ENCODE measurements at regions not wholly inside any gene's neighbourhood (a gene's known extent, or its start where the extent isn't known, plus 50 kb on each side); places are given as distances from the start of the nearest gene placed in this dataset.

DNA sequence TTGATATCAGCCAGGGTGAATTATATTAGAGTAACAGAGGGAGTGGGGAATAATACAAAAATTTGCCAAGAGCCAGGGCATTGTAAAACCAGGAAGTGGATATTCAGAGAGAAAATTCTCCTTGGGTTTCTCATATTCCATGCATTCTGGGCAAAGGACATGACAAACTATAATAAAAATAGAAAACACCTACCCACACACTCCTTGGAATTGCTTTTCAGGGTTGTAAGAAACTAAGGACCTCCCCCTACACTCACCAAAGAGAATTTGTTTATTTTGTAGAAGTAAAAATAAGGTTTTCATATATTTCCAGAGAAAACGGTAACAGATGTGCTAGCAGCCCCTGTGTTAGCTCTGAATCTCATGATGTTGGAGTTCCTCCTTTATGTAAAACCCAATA lies 649.6 kb downstream of the SLITRK1 start:
- TF ChIP-seq, protein P1, sequence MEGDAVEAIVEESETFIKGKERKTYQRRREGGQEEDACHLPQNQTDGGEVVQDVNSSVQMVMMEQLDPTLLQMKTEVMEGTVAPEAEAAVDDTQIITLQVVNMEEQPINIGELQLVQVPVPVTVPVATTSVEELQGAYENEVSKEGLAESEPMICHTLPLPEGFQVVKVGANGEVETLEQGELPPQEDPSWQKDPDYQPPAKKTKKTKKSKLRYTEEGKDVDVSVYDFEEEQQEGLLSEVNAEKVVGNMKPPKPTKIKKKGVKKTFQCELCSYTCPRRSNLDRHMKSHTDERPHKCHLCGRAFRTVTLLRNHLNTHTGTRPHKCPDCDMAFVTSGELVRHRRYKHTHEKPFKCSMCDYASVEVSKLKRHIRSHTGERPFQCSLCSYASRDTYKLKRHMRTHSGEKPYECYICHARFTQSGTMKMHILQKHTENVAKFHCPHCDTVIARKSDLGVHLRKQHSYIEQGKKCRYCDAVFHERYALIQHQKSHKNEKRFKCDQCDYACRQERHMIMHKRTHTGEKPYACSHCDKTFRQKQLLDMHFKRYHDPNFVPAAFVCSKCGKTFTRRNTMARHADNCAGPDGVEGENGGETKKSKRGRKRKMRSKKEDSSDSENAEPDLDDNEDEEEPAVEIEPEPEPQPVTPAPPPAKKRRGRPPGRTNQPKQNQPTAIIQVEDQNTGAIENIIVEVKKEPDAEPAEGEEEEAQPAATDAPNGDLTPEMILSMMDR (IDR thresholded peaks at IDR 0.05; ENCODE audit: low read depth, low read length), result no peak
- no peak overlapping the region for H3K4me3 ChIP-seq (ENCODE audit: low read depth, low read length)

GRCh38 chr13:83229574-83230305 lies 652.5 kb downstream of the SLITRK1 start:
- H3K4me3 ChIP-seq (ENCODE audit: low read depth, low read length), result no peak overlapping the region
- TF ChIP-seq, protein P1 (IDR thresholded peaks at IDR 0.05; ENCODE audit: low read depth, low read length), result no peak

- TF ChIP-seq, protein P1 (IDR thresholded peaks at IDR 0.05; ENCODE audit: low read depth, low read length), result no peak
- no peak overlapping the region for H3K4me3 ChIP-seq (ENCODE audit: low read depth, low read length)
Observed at GRCh38 chr13:83223546-83223945, 658.7 kb downstream of the SLITRK1 start.

DNA sequence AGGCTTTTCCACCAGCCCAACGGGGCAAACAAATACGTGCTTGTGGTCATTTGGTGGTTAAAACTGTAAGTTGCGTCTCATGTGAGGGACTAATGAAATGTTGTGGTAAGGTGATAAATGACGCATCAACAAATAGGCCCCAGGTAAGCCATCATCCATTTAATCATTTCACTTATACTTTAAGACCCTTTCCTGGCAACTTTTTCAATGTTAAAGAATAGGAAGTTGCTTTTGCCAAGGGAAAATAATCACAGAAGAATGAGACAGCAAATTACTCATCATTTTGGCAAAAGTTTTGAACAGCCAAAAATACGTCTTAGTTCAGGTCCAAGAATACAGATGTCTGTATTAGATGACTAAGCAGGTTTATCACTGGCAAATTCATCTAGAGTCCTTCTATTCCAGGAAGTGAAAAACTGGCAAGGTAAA lies 660.4 kb downstream of the SLITRK1 start:
- H3K4me3 ChIP-seq (ENCODE audit: low read depth, low read length), result no peak overlapping the region
- TF ChIP-seq, protein P1 (IDR thresholded peaks at IDR 0.05; ENCODE audit: low read depth, low read length), result no peak

DNA sequence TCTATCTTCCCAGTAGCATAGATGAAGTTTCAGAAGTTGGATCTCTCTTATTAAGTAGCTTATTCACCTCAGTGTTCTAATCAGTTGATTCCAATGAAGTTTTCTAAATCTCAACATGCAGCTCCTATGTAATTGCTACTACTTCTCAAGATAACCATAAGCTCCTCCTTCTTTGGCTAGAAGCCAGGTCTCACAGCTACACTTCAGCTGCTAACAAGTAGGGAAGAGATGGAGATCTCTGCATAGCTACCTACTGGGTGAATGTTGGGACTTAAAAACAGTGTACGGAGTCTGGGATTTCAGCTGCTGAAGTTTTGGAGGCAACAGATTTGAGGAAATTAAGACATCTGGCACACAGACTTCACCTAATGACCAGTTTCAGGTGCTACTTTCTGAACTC lies 661.0 kb downstream of the SLITRK1 start:
- TF ChIP-seq, protein P1 (IDR thresholded peaks at IDR 0.05; ENCODE audit: low read depth, low read length), result no peak
- no peak overlapping the region for H3K4me3 ChIP-seq (ENCODE audit: low read depth, low read length)

- no peak overlapping the region for H3K4me3 ChIP-seq (ENCODE audit: low read depth, low read length)
- TF ChIP-seq, protein P1 (IDR thresholded peaks at IDR 0.05; ENCODE audit: low read depth, low read length), result no peak
Observed at GRCh38 chr13:83220241-83220640, 662.0 kb downstream of the SLITRK1 start.

DNA sequence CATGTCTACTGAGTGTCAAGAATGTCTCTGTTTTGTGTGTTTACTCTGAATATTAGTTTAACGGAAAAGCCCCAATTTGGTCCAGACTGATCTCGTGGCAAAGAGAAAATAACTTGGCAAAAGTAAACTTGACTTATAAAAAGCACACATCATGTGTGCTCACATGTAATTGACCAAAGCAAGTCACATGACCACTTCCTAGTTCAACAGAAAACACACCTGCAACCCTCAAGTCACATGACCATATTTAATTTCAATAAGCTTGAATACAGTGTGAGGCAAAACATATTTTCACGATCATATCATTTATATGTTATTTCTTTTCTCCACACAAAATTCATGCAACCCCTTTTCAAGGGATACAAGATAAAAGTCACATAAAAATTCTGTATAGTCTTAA lies 662.4 kb downstream of the SLITRK1 start:
- TF ChIP-seq, protein P1 (IDR thresholded peaks at IDR 0.05; ENCODE audit: low read depth, low read length), result no peak
- H3K4me3 ChIP-seq (ENCODE audit: low read depth, low read length), result no peak overlapping the region

All from WI38 (cell line).